GM19035 (cell line): ENCODE measurements at regions not wholly inside any gene's neighbourhood (a gene's known extent, or its start where the extent isn't known, plus 50 kb on each side); places are given as distances from the start of the nearest gene placed in this dataset.
"Not testable (repeated sequence)": the region's sequence is repeated elsewhere in the genome, so short reads cannot be mapped to it uniquely, and the experiment has no call there.

Source experiments
- ATAC-seq: cut with Tn5 transposase; IDR thresholded peaks from one replicate; pipeline ENCODE4 v1.9.1; 2021; ENCODE audit not compliant: unreplicated experiment

- ATAC-seq: no peak
Observed at GRCh38 chr2:16375351-16375750, 290.3 kb downstream of the CYRIA start.

GRCh38 chr2:16374671-16375070 lies 291.0 kb downstream of the CYRIA start:
- ATAC-seq: no peak

DNA sequence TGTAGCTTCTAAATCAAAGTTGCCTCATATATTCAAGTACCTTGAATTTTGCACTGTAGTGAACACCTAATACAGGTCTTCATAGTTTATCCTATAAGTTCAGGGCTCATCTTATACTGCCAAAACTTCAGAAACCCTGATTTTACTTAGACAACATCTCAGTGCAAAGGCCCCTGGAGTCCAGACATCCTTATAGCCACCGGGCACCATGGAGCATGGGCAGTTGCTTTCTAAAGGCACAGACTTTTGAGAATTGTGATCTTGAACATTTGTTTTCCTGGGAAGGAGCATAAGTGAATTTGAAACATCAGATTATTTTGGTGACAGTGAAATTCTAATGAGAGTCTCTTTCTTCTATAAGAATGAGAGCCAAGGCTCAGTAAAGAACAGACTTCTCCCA lies 292.3 kb downstream of the CYRIA start:
- no peak for ATAC-seq

- no peak for ATAC-seq
Observed at GRCh38 chr2:16371751-16372150, 293.9 kb downstream of the CYRIA start.

DNA sequence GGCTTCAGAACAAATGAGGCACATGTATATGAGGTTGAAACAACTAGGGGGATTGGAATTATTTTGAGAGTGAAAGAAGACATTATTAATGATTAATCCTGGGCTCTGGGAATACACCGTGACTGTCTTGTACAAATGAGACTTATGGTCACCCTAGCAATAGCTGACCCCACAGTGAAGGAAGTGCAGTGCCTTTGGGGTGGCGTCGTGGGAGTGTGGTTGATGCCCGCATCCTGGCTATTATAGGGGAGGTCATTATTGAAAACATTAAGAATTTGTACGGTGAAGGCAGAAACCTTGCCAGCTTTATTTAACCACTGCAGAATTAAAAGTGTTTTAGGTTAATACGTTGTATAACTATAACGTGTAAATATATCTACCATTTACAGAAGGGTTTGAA lies 296.7 kb downstream of the CYRIA start:
- ATAC-seq: no peak

DNA sequence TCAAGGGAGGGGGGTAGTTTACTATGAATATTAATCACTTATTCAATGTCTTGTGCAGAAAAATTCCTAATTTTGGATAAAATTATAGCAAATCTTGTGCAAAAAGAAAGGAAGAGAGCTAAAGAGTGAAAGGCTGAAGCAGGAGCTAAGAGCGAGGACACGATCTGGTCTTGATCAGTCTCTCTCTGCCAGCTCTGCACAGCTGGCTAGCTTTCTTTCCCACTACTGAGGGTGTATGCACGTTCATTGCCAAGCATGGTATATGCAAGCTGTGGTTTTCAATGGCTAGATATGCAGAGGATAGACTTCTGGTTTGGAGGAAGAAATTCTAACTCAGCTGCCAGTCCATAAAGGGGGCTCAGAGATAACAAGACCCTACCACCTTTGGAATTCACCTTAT lies 297.3 kb downstream of the CYRIA start:
- ATAC-seq: no peak

GRCh38 chr2:16365366-16365765 lies 300.3 kb downstream of the CYRIA start:
- no peak for ATAC-seq

GRCh38 chr2:16363581-16363980 lies 302.1 kb downstream of the CYRIA start:
- no peak for ATAC-seq

GRCh38 chr2:16362611-16363010 lies 303.0 kb downstream of the CYRIA start:
- ATAC-seq: no peak

GRCh38 chr2:16361261-16361995 lies 304.2 kb downstream of the CYRIA start:
- no peak for ATAC-seq

- ATAC-seq: no peak
Observed at GRCh38 chr2:16359961-16360360, 305.7 kb downstream of the CYRIA start.

DNA sequence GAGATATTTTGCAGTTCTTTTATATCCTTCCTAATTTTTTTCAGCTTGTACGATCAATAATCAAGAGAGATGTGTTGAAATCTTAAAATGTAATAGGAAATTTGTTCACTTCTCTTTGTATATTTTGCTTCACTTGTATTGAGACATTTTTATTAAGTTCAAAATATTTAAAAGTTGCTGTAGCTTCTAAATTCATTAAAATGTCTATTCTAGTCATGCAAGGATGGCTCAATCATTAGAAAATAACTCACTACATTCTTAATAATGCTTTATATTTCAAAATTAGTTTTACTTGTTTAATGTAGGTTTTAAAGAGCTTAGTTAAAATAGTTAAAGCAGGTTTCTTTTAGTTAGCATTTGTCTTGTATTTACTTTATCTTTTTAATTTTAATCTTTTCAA lies 308.4 kb downstream of the CYRIA start:
- no peak for ATAC-seq

DNA sequence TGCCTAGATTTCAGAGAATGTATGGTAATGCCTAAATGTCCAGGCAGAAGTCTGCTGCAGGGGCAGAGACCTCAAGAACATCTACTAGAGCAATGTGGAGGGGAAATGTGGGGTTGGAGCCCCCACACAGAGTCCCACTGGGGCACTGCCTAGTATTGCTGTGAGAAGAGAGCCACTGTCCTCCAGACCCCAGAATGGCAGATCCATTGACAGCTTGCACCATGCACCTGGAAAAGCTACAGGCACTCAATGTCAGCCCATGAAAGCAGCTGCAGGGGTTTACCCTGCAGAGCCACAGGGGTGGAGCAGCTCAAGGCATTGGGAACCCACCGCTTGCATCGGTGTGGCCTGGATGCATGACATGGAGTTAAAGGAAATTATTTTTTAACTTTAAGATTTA lies 314.1 kb downstream of the CYRIA start:
- no peak for ATAC-seq

DNA sequence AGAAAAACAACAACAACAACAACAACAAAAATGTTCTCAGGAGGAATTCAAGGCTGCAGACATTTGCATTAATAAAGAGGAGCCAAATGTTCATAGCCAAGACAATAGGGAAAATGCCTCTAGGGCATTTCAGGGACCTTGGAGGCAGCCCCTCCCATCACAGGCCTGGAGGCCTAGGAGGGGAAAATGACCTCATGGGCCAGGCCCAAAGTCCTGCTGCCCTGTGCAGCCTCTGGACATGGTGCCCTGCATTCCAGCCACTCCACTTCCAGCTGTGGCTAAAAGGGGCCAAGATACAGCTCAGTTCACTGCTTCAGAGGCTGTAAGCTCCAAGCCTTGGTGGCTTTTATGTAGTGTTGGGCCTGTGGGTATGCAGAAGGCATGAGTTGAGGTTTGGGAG lies 314.5 kb downstream of the CYRIA start:
- no peak for ATAC-seq

DNA sequence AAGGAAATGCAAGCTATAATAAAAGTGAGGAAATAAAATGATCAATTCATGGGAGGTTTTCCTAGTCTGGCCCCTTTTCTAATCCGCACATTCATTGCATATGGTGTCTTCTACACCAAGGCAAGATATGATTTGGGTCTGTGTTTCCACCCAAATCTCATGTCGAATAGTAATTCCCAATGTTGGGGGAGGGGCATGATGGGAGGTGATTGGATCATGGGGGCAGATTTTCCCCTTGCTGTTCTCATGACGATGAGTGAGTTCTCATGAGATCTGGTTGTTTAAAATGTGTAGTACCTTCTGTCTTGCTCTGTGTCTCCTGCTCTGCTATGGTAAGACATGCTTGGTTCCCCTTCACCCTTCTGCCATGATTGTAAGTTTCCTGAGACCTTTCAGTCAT lies 315.4 kb downstream of the CYRIA start:
- no peak for ATAC-seq

- no peak for ATAC-seq
Observed at GRCh38 chr2:16349811-16350210, 315.8 kb downstream of the CYRIA start.

DNA sequence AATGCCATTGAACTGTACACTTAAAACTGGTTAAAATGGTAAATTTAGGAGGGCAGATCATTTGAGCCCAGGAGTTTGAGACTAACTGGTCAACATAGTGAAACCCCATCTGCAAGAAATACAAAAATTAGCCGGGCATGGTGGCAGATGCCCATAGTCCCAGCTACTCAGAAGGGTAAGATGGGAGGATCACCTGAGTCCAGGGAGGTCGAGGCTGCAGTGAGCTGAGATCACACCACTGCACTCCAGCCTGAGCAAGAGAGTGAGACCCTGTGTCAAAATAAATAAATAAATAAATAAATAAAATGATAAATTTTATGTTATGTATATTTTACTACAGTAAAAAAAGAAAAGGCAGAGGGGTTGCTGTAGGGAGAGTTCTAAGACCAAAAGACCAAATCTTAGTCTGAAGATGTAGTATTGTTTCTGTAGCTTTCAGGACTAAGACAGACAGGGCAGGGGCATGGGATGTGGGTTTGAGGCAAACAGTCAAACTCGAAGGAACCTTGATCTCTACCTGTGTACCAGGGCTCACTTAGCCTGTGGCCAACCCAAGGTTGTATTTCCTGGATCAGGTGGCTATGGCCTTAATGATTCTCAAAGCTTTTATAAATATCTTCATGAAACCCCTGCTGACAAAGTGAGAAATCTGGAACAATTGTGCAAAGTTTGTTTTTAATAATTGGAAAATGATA lies 316.7 kb downstream of the CYRIA start:
- no peak for ATAC-seq

GRCh38 chr2:16346671-16347070 lies 319.0 kb downstream of the CYRIA start:
- ATAC-seq: no peak

DNA sequence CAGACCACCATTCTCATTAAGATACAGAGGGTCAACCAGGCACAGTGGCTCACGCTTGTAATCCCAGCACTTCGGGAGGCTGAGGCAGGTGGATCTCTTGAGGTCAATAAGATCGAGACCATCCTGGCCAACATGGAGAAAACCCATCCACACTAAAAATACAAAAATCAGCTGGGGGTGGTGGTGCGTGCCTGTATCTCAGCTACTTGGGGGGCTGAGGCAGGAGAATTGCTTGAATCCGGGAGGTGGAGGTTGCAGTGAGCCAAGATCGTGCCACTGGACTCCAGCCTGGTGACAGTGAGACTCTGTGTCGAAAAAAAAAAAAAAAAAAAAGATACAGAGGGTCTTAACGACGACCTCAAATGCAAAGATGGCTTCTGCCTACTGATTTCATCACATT lies 320.4 kb downstream of the CYRIA start:
- ATAC-seq: not testable (repeated sequence)

- ATAC-seq: no peak
Observed at GRCh38 chr2:16339206-16339605, 326.4 kb downstream of the CYRIA start.

GRCh38 chr2:16338026-16338425 lies 327.6 kb downstream of the CYRIA start:
- no peak for ATAC-seq

DNA sequence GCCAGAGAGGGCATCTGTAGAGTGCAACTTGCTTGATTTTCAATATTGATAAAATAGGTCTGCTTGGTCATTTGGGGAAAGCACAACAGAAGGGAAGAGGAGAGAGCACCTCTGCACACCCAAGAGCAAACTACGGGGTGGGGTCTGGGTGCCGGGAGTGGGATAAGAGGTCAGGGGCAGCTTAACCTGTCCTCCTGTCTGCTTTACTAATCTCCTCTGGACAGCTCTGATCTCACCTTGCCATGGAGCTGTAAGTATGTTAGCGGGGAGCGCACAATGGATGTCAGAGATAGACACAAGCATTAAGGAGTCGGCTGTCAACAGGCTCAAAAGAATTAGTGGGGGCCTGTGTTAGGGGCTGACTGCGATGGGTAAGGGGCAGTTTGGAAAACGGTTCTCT lies 328.7 kb downstream of the CYRIA start:
- no peak for ATAC-seq

GRCh38 chr2:16336491-16336890 lies 329.1 kb downstream of the CYRIA start:
- no peak for ATAC-seq
